PC-3 (cell line): ENCODE measurements at regions not wholly inside any gene's neighbourhood (a gene's known extent, or its start where the extent isn't known, plus 50 kb on each side); places are given as distances from the start of the nearest gene placed in this dataset.

Experiments used
- EZH2 ChIP-seq: fragments of 300-600 bp; sonication (generic); IDR thresholded peaks from one replicate; pipeline ENCODE4 v1.6.1; 2017; ENCODE audit warnings: antibody characterized with exemption, mild to moderate bottlenecking, low read length; ENCODE audit not compliant: unreplicated experiment
- EZH2phosphoT487 ChIP-seq: fragments of 300-600 bp; sonication (generic); IDR thresholded peaks from 2 replicates; pipeline ENCODE4 v1.6.1; 2018; ENCODE audit warnings: mild to moderate bottlenecking, antibody characterized with exemption, low read length, borderline replicate concordance
- TF ChIP-seq, protein P1 (sequence below): fragments of 300-600 bp; sonication (generic); conservative IDR thresholded peaks from 2 replicates; pipeline ENCODE4 v1.5.1; 2017; ENCODE audit warnings: antibody characterized with exemption, low read depth, mild to moderate bottlenecking, low read length

DNA sequence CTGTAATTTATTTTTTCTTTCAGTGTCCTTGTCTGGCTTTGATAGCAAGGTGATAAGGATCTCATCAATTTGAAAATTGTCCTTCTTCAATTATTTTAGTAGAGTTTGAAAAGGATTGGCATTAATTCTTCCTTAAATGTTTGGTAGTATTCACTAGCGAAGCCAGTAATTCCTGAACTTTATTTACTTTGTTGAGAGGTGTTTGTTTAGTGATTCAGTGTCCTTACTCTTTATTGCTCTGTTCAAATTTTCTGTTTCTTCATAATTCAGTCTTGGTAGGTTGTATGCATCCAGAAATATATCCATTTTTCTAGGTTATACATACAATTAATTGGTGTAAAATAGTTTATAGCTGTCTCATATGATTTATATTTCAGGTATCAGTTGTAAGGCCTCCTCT lies 676.7 kb upstream of the POU3F3 start:
- TF ChIP-seq, protein P1, sequence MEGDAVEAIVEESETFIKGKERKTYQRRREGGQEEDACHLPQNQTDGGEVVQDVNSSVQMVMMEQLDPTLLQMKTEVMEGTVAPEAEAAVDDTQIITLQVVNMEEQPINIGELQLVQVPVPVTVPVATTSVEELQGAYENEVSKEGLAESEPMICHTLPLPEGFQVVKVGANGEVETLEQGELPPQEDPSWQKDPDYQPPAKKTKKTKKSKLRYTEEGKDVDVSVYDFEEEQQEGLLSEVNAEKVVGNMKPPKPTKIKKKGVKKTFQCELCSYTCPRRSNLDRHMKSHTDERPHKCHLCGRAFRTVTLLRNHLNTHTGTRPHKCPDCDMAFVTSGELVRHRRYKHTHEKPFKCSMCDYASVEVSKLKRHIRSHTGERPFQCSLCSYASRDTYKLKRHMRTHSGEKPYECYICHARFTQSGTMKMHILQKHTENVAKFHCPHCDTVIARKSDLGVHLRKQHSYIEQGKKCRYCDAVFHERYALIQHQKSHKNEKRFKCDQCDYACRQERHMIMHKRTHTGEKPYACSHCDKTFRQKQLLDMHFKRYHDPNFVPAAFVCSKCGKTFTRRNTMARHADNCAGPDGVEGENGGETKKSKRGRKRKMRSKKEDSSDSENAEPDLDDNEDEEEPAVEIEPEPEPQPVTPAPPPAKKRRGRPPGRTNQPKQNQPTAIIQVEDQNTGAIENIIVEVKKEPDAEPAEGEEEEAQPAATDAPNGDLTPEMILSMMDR: no peak
- TF ChIP-seq EZH2phosphoT487: no peak
- TF ChIP-seq EZH2: no peak
